Esophagus muscularis mucosa (tissue), 3 donors: ENCODE measurements at regions not wholly inside any gene's neighbourhood (a gene's known extent, or its start where the extent isn't known, plus 50 kb on each side); places are given as distances from the start of the nearest gene placed in this dataset.

ENCODE experiments used
- POLR2A ChIP-seq: fragments of 450-650 bp; IDR thresholded peaks from one replicate; pipeline ENCODE4 v1.6.1; 2017; ENCODE audit warnings: antibody characterized with exemption, moderate library complexity, mild to moderate bottlenecking, low read depth
- TF ChIP-seq, protein P1 (sequence below), 3 experiments: fragments of 200-600 bp in 2 of 3; fragments of 450-650 bp in 1 of 3; sonication (generic) in 2 of 3; IDR thresholded peaks; one replicate each; pipeline ENCODE4 v1.5.1; 2017 to 2019; ENCODE audit warnings: antibody characterized with exemption in 3 of 3, mild to moderate bottlenecking in 2 of 3, moderate library complexity in 1 of 3

- TF ChIP-seq, protein P1, sequence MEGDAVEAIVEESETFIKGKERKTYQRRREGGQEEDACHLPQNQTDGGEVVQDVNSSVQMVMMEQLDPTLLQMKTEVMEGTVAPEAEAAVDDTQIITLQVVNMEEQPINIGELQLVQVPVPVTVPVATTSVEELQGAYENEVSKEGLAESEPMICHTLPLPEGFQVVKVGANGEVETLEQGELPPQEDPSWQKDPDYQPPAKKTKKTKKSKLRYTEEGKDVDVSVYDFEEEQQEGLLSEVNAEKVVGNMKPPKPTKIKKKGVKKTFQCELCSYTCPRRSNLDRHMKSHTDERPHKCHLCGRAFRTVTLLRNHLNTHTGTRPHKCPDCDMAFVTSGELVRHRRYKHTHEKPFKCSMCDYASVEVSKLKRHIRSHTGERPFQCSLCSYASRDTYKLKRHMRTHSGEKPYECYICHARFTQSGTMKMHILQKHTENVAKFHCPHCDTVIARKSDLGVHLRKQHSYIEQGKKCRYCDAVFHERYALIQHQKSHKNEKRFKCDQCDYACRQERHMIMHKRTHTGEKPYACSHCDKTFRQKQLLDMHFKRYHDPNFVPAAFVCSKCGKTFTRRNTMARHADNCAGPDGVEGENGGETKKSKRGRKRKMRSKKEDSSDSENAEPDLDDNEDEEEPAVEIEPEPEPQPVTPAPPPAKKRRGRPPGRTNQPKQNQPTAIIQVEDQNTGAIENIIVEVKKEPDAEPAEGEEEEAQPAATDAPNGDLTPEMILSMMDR (IDR thresholded peaks at IDR 0.05): no peak
- no peak for TF ChIP-seq POLR2A
Measured at GRCh38 chr12:115801871-115802270, 475.6 kb downstream of the MED13L start.
